ENCODE measurements at regions not wholly inside any gene's neighbourhood (a gene's known extent, or its start where the extent isn't known, plus 50 kb on each side); places are given as distances from the start of the nearest gene placed in this dataset.

DNA sequence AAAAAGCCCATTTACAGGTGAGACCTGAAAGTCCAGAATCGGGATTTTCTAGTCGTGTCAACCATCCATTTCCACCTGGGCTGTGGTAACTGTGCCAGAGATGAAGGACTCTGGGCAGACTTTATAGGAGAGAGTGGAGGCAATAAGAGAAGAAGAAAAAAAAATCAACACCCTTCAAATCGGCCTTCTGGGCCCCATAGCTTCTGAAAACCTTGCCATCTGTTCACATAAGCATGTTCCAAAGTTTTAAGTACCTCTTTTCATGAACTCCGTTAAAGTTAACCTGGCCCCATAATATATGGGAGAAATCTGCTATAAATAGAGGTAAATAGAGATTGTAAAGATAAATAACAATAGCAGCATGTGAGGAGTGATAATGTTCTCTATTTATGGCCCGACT, 470.5 kb downstream of the MIAT start:
- no peak for DNase-seq
- no peaks in the 10 kb centered on the region for H3K27me3 ChIP-seq
- H3K4me1 ChIP-seq (ENCODE audit: insufficient read depth): no peaks in the 10 kb centered on the region
- no peak overlapping the region for H3K27ac ChIP-seq
- no peak for TF ChIP-seq EP300 (IDR thresholded peaks at IDR 0.05)
- no peak for TF ChIP-seq POLR2A (IDR thresholded peaks at IDR 0.05)
- TF ChIP-seq, protein P1, sequence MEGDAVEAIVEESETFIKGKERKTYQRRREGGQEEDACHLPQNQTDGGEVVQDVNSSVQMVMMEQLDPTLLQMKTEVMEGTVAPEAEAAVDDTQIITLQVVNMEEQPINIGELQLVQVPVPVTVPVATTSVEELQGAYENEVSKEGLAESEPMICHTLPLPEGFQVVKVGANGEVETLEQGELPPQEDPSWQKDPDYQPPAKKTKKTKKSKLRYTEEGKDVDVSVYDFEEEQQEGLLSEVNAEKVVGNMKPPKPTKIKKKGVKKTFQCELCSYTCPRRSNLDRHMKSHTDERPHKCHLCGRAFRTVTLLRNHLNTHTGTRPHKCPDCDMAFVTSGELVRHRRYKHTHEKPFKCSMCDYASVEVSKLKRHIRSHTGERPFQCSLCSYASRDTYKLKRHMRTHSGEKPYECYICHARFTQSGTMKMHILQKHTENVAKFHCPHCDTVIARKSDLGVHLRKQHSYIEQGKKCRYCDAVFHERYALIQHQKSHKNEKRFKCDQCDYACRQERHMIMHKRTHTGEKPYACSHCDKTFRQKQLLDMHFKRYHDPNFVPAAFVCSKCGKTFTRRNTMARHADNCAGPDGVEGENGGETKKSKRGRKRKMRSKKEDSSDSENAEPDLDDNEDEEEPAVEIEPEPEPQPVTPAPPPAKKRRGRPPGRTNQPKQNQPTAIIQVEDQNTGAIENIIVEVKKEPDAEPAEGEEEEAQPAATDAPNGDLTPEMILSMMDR (IDR thresholded peaks at IDR 0.05): no peak
- no peaks in the 10 kb centered on the region for H3K9me3 ChIP-seq
- H3K4me3 ChIP-seq: no peak overlapping the region
- H3K36me3 ChIP-seq: no peaks in the 10 kb centered on the region
- WGBS, 3 donors: 77 to 82% (median 81%) methylated on average over 5 of the region's 5 CpGs
- intact Hi-C loops (cut with DNase I): no loop called here

DNA sequence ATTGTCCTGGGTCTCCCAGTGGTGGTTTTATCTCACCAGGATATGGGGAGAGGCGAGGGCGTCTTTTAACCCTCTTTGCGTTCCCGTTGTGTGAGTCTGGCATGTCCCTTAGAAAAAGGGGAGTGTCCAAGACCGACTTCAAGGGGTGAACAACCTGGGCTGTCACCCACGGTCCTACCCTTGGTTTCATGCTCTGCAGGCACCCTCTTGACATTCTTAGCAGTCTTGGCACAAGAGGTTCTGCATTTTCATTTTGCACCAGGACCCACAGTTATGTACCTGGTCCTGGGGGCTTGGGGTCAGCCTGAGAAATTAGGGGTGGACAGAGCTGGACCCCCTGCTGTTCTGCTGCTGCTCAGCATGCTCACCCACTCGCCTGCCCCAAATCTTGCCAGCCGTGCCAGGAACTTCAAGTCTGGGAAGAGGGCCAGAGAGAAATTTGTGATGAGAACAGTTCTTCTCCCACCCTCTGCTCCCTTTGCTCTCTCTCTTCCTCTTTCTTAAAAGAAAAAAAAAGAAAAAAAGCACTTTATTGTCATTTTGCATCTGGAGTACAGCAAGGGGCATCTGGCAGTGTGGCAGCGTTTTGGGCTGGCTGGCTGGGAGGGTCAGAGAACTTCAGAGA, 471.2 kb downstream of the MIAT start:
- intact Hi-C loops (cut with DNase I): no loop called here
- Histone ChIP-seq H3K4me3 (no peak overlapping the region), H3K27ac (no peak overlapping the region), H3K27me3 (no peaks in the 10 kb centered on the region), H3K9me3 (no peaks in the 10 kb centered on the region), H3K4me1 (ENCODE audit: insufficient read depth) (no peaks in the 10 kb centered on the region), H3K36me3 (no peaks in the 10 kb centered on the region)
- 60 to 69% (median 60%) methylated on average over 9 of the region's 9 CpGs for WGBS, 3 donors
- TF ChIP-seq, protein P1 (IDR thresholded peaks at IDR 0.05): no peak
- TF ChIP-seq POLR2A (IDR thresholded peaks at IDR 0.05) (no peak), EP300 (IDR thresholded peaks at IDR 0.05) (no peak)
- no peak for DNase-seq

DNA sequence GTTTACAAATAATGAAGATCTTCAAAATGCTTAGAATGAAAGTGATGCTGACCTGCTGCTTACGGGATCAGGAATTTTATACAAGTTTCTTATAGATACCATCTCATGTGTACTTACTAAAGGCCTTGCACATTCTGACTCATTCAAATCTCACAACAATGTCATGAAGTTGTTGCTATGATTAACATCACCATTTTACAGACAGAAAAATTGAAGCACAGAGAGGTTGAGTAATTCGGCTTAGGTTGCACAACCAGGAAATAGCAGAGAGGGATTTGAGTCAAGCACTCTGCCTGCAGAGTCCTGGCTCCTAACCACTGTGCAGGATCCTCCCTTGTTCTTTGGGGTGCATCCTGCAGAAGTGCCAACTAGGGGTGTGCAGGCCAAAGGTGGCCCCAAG, 471.9 kb downstream of the MIAT start:
- intact Hi-C loops (cut with DNase I): no loop called here
- 75 to 82% (median 80%) methylated on average over 2 of the region's 2 CpGs for WGBS, 3 donors
- no peak overlapping the region for H3K27ac ChIP-seq
- peaks cover 2% of the 10 kb centered on the region for H3K4me1 ChIP-seq (ENCODE audit: insufficient read depth)
- no peak overlapping the region for H3K4me3 ChIP-seq
- H3K9me3 ChIP-seq: no peaks in the 10 kb centered on the region
- DNase-seq: no peak
- no peaks in the 10 kb centered on the region for H3K27me3 ChIP-seq
- TF ChIP-seq POLR2A (IDR thresholded peaks at IDR 0.05) (no peak), EP300 (IDR thresholded peaks at IDR 0.05) (no peak)
- TF ChIP-seq, protein P1 (IDR thresholded peaks at IDR 0.05): no peak
- no peaks in the 10 kb centered on the region for H3K36me3 ChIP-seq

DNA sequence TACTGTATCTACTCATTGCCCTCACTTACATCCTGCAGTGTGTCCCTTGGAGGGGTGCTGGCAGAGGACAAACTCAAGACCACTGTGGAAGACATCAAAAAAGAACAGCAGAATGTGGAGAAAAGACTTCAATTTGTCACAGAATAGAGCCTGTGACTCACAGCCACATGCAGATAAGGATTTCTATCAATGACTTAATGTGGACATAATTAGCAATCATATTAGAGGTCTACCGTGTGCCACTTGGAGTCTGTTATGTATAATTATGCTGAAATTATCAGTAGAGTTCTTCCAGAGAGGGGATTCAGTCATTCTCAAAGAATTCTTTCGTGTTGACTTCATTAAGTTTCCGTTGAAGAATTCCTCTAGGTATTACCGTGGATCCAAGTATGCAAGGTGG, 473.5 kb downstream of the MIAT start:
- Histone ChIP-seq H3K27me3 (no peaks in the 10 kb centered on the region), H3K27ac (no peak overlapping the region), H3K9me3 (no peaks in the 10 kb centered on the region), H3K4me3 (no peak overlapping the region), H3K4me1 (ENCODE audit: insufficient read depth) (peaks cover 4% of the 10 kb centered on the region), H3K36me3 (no peaks in the 10 kb centered on the region)
- WGBS, 3 donors: 61 to 71% (median 69%) methylated on average over 4 of the region's 4 CpGs
- intact Hi-C loops (cut with DNase I): no loop called here
- DNase-seq: no peak
- TF ChIP-seq POLR2A (IDR thresholded peaks at IDR 0.05) (no peak), EP300 (IDR thresholded peaks at IDR 0.05) (no peak)
- TF ChIP-seq, protein P1 (IDR thresholded peaks at IDR 0.05): no peak
